Mesenchymal stem cell (in vitro differentiated cells and primary cell): ENCODE measurements at regions not wholly inside any gene's neighbourhood (a gene's known extent, or its start where the extent isn't known, plus 50 kb on each side); places are given as distances from the start of the nearest gene placed in this dataset.
"Not testable (repeated sequence)": the region's sequence is repeated elsewhere in the genome, so short reads cannot be mapped to it uniquely, and the experiment has no call there.

ENCODE experiments used
- DNase-seq: peaks from one replicate; pipeline ENCODE4 v3.0.0-alpha.2; 2013
- H2AFZ ChIP-seq: one replicate; pipeline ENCODE4 v1.6.1; 2013; ENCODE audit warnings: low read depth, mild to moderate bottlenecking, control low read depth, inconsistent platforms, low read length, moderate library complexity
- H2AK5ac ChIP-seq: 2 replicates; pipeline ENCODE4 v1.6.1; 2013; ENCODE audit warnings: low read length, moderate library complexity, mild to moderate bottlenecking, inconsistent platforms; ENCODE audit not compliant: severe bottlenecking
- H2BK120ac ChIP-seq: one replicate; pipeline ENCODE4 v1.6.1; 2013; ENCODE audit warnings: low read depth, mild to moderate bottlenecking, inconsistent platforms, low read length, moderate library complexity
- H2BK12ac ChIP-seq, 2 experiments: one replicate each; pipeline ENCODE4 v1.6.1; 2013; ENCODE audit warnings: inconsistent platforms in 2 of 2, low read length in 2 of 2, mild to moderate bottlenecking in 2 of 2, moderate library complexity in 2 of 2, control low read depth in 1 of 2
- H2BK15ac ChIP-seq: one replicate; pipeline ENCODE4 v1.6.1; 2013; ENCODE audit warnings: mild to moderate bottlenecking, low read depth, inconsistent platforms; ENCODE audit not compliant: poor library complexity, severe bottlenecking
- H2BK5ac ChIP-seq: 2 replicates; pipeline ENCODE4 v1.6.1; 2013; ENCODE audit warnings: low read depth, mild to moderate bottlenecking, low read length, control low read depth, inconsistent platforms; ENCODE audit not compliant: poor library complexity, severe bottlenecking
- H3K14ac ChIP-seq, 2 experiments: one replicate each; pipeline ENCODE4 v1.6.1; 2013; ENCODE audit warnings: inconsistent platforms in 2 of 2, low read length in 2 of 2, control low read depth in 1 of 2, mild to moderate bottlenecking in 1 of 2, moderate library complexity in 1 of 2
- H3K18ac ChIP-seq, 2 experiments: one replicate each; pipeline ENCODE4 v1.6.1; 2013; ENCODE audit warnings: inconsistent platforms in 2 of 2, low read length in 2 of 2, control low read depth in 1 of 2, low read depth in 1 of 2, mild to moderate bottlenecking in 1 of 2
- H3K23ac ChIP-seq, 2 experiments: one replicate each; pipeline ENCODE4 v1.6.1; 2013; ENCODE audit warnings: inconsistent platforms in 2 of 2, low read length in 2 of 2, mild to moderate bottlenecking in 2 of 2, moderate library complexity in 2 of 2, control low read depth in 1 of 2
- H3K27ac ChIP-seq: 2 replicates; pipeline ENCODE4 v1.5.1; 2013; ENCODE audit warnings: mild to moderate bottlenecking, moderate library complexity, low read length, control low read depth, inconsistent platforms; ENCODE audit not compliant: poor library complexity, severe bottlenecking
- H3K27me3 ChIP-seq, 2 experiments: 2 replicates each; pipeline versions ENCODE4 v1.6.1 to v1.7.0; 2013; ENCODE audit warnings: low read length in 2 of 2, mild to moderate bottlenecking in 2 of 2, moderate library complexity in 2 of 2, control low read depth in 1 of 2, inconsistent platforms in 1 of 2; ENCODE audit not compliant: control insufficient read depth in 1 of 2, insufficient read depth in 1 of 2
- H3K36me3 ChIP-seq, 2 experiments: 2 replicates each; pipeline versions ENCODE4 v1.6.1 to v1.7.0; 2013; ENCODE audit warnings: low read length in 2 of 2, control low read depth in 1 of 2, inconsistent platforms in 1 of 2, low read depth in 1 of 2, mild to moderate bottlenecking in 1 of 2; ENCODE audit not compliant: insufficient read depth in 2 of 2, control insufficient read depth in 1 of 2
- H3K4ac ChIP-seq, 2 experiments: one replicate each; pipeline ENCODE4 v1.6.1; 2013; ENCODE audit warnings: inconsistent platforms in 2 of 2, low read length in 2 of 2, mild to moderate bottlenecking in 2 of 2, moderate library complexity in 2 of 2, control low read depth in 1 of 2, low read depth in 1 of 2
- H3K4me1 ChIP-seq: 2 replicates; pipeline ENCODE4 v1.6.1; 2013; ENCODE audit warnings: low read depth, low read length, control low read depth; ENCODE audit not compliant: control insufficient read depth, insufficient read depth
- H3K4me2 ChIP-seq: 2 replicates; pipeline ENCODE4 v1.6.1; 2013; ENCODE audit warnings: low read length, mild to moderate bottlenecking, inconsistent platforms; ENCODE audit not compliant: poor library complexity, severe bottlenecking
- H3K4me3 ChIP-seq, 2 experiments: 2 replicates each; pipeline versions ENCODE4 v1.5.1 to v1.7.0; 2013; ENCODE audit warnings: low read length in 2 of 2, mild to moderate bottlenecking in 2 of 2, control low read depth in 1 of 2, low read depth in 1 of 2; ENCODE audit not compliant: insufficient read depth in 1 of 2
- H3K79me1 ChIP-seq: replicated peaks from 2 replicates; pipeline ENCODE4 v1.6.1; 2013; ENCODE audit warnings: mild to moderate bottlenecking, control low read depth, low read length, inconsistent platforms; ENCODE audit not compliant: poor library complexity, severe bottlenecking
- H3K9ac ChIP-seq: 2 replicates; pipeline ENCODE4 v1.7.0; 2013; ENCODE audit warnings: mild to moderate bottlenecking, low read length, moderate library complexity
- H3K9me3 ChIP-seq: 2 replicates; pipeline ENCODE4 v1.7.0; 2013; ENCODE audit warnings: mild to moderate bottlenecking, low read length; ENCODE audit not compliant: control insufficient read depth
- H4K8ac ChIP-seq: one replicate; pipeline ENCODE4 v1.6.1; 2013; ENCODE audit warnings: inconsistent platforms, mild to moderate bottlenecking, low read length, moderate library complexity
- H4K91ac ChIP-seq: one replicate; pipeline ENCODE4 v1.6.1; 2013; ENCODE audit warnings: mild to moderate bottlenecking, low read length, inconsistent platforms
- WGBS: methylation state at CpG from one replicate; pipeline ENCODE4 v1.1.7; 2013; ENCODE audit warnings: mixed read lengths; 5-methylcytosine and 5-hydroxymethylcytosine counted together

- no peak overlapping the region for H3K27ac ChIP-seq
- no peak overlapping the region for H3K18ac ChIP-seq
- no peak overlapping the region for H4K91ac ChIP-seq
- H3K36me3 ChIP-seq, result no peaks in the 10 kb centered on the region
- no peak overlapping the region for H2AFZ ChIP-seq
- no peak overlapping the region for H3K4me2 ChIP-seq
- no peak for DNase-seq
- peaks cover 0 to 12% of the 10 kb centered on the region in 2 experiments for H3K27me3 ChIP-seq
- H2BK12ac ChIP-seq, result no peak overlapping the region
- 98% methylated on average over 8 of the region's 8 CpGs for WGBS
- H3K4me1 ChIP-seq, result no peaks in the 10 kb centered on the region
- H2BK5ac ChIP-seq, result no peak overlapping the region
- H3K14ac ChIP-seq, result no peak overlapping the region
- H3K4me3 ChIP-seq, result no peak overlapping the region
- no peaks in the 10 kb centered on the region for H3K79me1 ChIP-seq
- H3K9ac ChIP-seq, result peak overlapping the region; percentile 48
- no peak overlapping the region for H2AK5ac ChIP-seq
- H4K8ac ChIP-seq, result no peak overlapping the region
- H3K4ac ChIP-seq, result no peak overlapping the region
- no peak overlapping the region for H2BK120ac ChIP-seq
- H3K9me3 ChIP-seq, result no peaks in the 10 kb centered on the region
- no peak overlapping the region for H2BK15ac ChIP-seq
- H3K23ac ChIP-seq, result no peak overlapping the region
Measured at GRCh38 chr7:76129836-76130235, 71.9 kb upstream of the SRRM3 start.

- Histone ChIP-seq H3K27me3 (peaks cover 3 to 18% of the 10 kb centered on the region in 2 experiments), H3K9ac (peak overlapping the region; percentile 48)
- H4K8ac ChIP-seq, H3K4me1 ChIP-seq, H3K27ac ChIP-seq, H2BK5ac ChIP-seq, H2BK120ac ChIP-seq, H3K14ac ChIP-seq, H3K4ac ChIP-seq, H2AFZ ChIP-seq, H4K91ac ChIP-seq, H3K36me3 ChIP-seq, H3K4me3 ChIP-seq, H2BK15ac ChIP-seq, H3K4me2 ChIP-seq, H3K79me1 ChIP-seq, H3K18ac ChIP-seq, H3K9me3 ChIP-seq, H2AK5ac ChIP-seq, H2BK12ac ChIP-seq, H3K23ac ChIP-seq: not testable (repeated sequence)
- peak; percentile 34 for DNase-seq
Measured at GRCh38 chr7:76130661-76131060, 71.0 kb upstream of the SRRM3 start.

- H3K4ac ChIP-seq, H3K18ac ChIP-seq, H4K91ac ChIP-seq, H3K36me3 ChIP-seq, H3K27ac ChIP-seq, DNase-seq, H3K9ac ChIP-seq, H2BK15ac ChIP-seq, H3K79me1 ChIP-seq, H3K4me1 ChIP-seq, H2BK120ac ChIP-seq, H3K9me3 ChIP-seq, H3K23ac ChIP-seq, H2BK5ac ChIP-seq, H3K4me2 ChIP-seq, H4K8ac ChIP-seq, H2AFZ ChIP-seq, H2BK12ac ChIP-seq, H3K4me3 ChIP-seq, H2AK5ac ChIP-seq, H3K14ac ChIP-seq: not testable (repeated sequence)
- peaks cover 3 to 21% of the 10 kb centered on the region in 2 experiments for H3K27me3 ChIP-seq
- WGBS, result 97% methylated on average over 5 of the region's 5 CpGs
Measured at GRCh38 chr7:76131887-76132286, 69.8 kb upstream of the SRRM3 start.

GRCh38 chr7:76133164-76133775 is 68.4 kb upstream of the SRRM3 start:
- no peak overlapping the region for H3K9ac ChIP-seq
- no peak overlapping the region for H3K4me2 ChIP-seq
- no peak overlapping the region for H2BK12ac ChIP-seq
- no peaks in the 10 kb centered on the region for H3K79me1 ChIP-seq
- H2AK5ac ChIP-seq, result no peak overlapping the region
- peaks cover 7 to 30% of the 10 kb centered on the region in 2 experiments for H3K27me3 ChIP-seq
- no peak overlapping the region for H2BK15ac ChIP-seq
- DNase-seq, result no peak
- H3K36me3 ChIP-seq, result no peaks in the 10 kb centered on the region
- no peak overlapping the region for H4K91ac ChIP-seq
- no peak overlapping the region for H3K23ac ChIP-seq
- no peaks in the 10 kb centered on the region for H3K9me3 ChIP-seq
- H3K27ac ChIP-seq, result no peak overlapping the region
- no peak overlapping the region for H2BK120ac ChIP-seq
- no peak overlapping the region for H3K4ac ChIP-seq
- no peak overlapping the region for H4K8ac ChIP-seq
- no peak overlapping the region for H3K4me3 ChIP-seq
- H2BK5ac ChIP-seq, result no peak overlapping the region
- H3K14ac ChIP-seq, result no peak overlapping the region
- WGBS, result 95% methylated on average over 6 of the region's 7 CpGs
- no peak overlapping the region for H3K18ac ChIP-seq
- H2AFZ ChIP-seq, result no peak overlapping the region
- H3K4me1 ChIP-seq, result no peaks in the 10 kb centered on the region
